NCI-H1105 treated with DMSO at 0.1 percent for 48 hours (cell line): ENCODE measurements at regions not wholly inside any gene's neighbourhood (a gene's known extent, or its start where the extent isn't known, plus 50 kb on each side); places are given as distances from the start of the nearest gene placed in this dataset.
A peak's percentile ranks its signal among the peaks of the same experiment; 100 is the strongest.

Experiments
- DNase-seq: peaks from one replicate; lab custom pipeline; 2025; lab: John Stamatoyannopoulos, UW

DNA sequence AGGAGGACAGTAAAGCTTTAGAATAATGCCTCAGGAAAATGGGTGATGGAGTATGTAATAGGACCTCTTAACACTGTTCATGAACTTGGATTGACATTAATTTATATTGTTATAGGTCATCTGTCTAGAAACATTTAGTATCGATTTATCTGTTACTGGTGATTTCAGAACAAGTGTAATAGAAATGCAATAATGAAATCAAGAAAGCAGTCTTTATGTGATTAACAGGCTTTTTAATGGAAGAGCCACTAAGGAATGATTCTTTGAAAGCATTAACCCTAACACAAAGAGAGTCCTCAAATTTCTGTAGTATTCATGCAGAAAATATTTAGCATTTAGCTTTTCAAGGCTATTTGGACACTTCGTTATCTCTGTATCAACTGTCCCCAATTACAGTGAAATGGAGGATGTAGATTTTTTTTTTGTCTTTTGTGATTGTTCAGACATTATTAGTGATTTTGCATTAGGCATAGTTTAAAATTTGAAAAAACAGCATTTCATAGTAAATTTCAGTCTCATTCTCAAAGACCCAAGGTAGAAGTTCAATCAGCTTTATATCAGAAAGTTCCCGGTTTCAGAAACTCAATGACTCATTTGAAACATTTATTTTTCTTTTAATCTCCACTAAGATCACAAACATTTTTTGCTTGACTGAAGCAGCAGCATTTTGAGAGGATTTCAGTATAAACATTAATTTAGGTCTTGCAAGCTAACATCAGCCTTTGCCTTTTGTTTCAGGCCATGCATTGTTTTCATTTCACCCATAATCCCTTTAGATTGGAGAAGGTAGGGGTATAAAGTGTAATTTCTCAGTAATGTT, 56.3 kb downstream of the AGTR2 start:
- DNase-seq: no peak

DNA sequence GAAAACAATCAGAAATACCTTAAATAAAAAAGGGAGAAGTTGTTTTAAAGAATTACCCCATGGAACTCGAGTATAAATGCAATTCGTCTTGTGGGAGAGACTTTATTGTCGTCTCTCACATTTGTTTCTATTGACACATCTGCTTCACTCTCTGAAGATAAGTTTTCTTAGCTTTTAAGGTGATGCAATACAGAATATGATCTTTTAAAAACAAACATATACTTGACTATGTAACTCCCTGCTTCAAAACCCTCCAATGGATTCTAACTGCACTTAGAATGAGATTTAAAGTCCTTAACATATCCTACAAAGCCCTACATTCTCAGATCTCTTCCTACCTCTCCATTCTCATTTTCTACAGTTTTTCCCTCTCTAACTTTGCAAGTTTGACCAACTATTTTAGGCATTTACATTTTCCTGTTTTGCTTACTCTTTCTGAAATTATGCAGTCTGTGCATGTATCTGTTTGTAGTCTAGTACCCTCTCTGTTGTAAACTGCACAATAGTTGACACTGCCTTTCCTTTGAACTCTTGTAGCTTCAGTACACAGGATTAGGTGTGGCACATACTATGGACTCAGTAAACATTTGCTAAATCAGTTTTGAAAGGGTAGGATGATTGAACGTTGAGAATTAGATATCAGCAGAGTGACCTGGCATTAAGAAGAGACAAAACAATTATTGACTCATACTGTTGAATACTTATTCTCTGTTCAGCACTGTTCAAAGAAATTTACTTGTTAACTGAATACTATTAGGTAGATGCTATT, 59.8 kb downstream of the AGTR2 start:
- no peak for DNase-seq

DNA sequence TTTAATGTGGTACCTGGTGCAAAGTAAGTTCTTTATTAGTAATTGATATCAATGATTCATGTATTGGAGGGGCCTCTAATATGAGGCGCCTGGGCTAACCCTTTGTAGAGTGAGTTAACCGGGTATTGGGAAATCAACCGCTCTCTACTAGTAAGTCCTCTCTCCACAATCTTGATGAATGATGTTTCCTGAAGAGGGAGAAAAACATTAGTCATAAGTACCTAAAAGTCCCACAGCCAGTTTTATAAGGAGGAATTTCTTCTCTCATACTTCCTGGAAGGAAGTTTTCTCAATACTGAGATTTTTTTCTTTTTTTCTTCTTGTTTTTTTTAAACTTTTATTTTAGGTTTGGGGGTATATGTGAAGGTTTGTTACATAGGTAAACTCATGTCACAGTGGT, 62.3 kb downstream of the AGTR2 start:
- no peak for DNase-seq

DNA sequence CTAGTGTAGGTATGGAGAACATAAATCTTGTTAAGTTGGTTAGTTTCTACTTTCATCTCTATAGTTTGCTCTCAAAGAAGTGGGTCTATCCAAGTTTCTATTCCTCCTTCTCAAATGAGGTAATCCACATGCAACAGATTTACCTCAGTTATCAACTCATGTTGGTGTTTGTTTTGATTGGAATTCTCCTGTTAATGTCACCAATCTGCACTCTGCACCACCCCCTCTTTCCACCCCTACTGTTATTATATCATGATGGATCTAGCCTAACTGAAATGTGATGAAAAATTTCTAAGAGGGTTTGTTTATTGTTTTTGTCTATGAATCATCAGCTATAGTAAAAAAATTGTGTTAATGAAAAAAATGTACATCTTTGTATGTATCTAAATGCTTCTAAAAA, 66.1 kb downstream of the AGTR2 start:
- DNase-seq: no peak

DNA sequence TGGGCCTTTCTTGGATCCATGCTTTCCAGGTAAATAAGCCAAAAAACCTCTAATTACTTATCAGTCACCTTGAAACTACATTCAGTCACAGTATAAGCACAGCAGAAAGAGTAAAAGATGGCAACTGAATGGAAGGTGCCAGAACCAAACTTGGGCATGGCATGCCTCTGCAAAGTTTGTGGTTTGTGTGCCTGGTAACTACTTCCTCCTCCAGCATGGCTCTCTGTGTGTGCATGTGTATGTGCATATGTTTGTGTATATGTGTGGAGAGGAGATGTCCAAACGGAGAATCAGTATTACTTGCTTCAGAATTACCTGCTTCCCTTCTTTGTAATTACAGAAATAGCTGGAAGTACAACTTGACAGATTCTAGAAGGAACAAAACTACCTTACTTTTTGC, 67.5 kb downstream of the AGTR2 start:
- DNase-seq: no peak

DNA sequence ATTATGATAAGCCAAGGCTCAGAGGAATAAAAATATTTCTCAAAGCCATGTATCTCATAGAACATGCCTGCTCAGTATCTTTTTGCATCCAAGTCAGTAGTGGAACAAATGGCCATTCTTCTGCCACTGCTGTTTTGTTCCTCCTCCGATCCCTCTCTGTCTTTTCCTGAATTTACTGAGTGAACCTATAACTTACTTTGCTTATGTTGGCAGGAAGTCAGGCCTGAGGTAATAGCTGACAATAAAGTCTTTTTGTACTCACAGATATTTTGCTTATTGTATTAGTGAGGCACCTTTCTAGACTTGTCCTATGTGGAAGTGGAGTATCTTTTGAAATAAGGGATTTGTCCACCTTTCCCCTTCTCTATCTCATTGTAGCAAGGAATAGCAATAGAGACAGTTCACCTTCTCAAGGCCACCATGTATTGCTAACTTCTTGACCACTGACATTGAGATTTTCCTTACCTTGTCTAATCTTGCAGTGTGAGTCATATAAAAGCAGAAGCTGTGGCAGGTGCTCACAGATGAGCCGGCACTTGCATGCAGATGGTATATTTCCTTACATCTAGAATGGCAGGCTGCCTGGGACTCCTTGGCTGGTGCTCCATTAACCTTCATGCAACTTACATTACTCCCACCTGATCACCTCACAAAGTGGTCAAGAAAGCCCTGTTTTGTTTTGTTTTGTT, 68.2 kb downstream of the AGTR2 start:
- no peak for DNase-seq

DNA sequence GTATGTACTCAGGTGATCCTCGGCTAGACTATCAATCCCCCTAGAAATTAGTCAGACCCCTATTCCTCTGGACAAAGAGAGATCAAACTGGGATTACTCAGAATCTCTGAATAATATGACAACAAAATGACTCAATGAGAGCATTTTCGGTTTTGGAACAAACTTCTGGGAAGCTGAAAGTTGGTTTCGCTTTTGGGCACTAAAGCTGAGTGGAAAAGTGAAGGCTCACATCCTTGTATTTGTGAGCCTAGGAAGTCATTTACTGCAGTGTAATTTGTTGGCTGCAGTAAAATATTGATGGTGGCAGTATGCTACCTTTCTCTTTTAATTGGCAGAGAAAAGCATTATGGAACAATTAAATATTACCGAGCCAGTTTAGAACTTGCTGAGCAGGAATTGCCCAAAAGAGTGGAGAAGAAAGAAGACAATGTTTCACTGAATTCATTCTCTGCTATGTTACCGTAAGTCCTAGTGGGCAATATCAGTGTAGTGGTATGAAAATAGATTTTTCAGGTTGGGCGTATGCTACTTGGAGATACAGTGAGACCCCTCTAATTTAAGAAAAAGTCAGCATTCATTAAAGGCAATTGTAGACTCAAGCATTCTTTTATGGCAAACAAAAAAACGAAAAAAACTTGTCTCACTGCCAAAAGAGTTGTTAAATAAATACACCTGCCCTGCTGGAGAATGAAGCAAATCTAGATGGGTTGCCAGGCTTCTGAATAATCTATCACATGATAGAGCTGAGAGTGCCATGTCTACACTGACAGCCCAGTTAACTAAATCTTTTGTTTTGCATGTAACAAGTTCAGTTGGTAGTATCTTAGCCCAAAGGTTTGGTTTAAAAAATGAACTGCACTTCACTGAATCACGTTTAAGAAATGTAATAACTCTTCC, 69.6 kb downstream of the AGTR2 start:
- peak; percentile 91 for DNase-seq

DNA sequence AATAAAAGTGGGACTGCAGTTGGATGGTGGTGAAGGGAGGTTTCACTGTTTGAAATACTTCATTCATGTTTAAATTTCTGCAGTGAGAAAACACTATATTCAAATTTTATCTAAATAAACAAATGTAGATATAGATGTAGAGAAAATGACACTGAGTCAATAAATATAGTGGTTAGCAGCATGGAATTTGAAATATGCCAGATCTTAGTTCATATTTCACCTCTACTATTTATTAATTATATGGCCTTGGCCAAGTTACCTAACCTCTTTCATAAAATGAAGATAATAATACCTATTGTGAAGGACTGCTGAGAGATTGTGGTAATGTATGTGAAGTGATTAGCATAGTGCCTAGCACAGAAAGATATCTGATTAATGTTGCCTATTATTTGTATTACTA, 70.5 kb downstream of the AGTR2 start:
- DNase-seq: no peak

DNA sequence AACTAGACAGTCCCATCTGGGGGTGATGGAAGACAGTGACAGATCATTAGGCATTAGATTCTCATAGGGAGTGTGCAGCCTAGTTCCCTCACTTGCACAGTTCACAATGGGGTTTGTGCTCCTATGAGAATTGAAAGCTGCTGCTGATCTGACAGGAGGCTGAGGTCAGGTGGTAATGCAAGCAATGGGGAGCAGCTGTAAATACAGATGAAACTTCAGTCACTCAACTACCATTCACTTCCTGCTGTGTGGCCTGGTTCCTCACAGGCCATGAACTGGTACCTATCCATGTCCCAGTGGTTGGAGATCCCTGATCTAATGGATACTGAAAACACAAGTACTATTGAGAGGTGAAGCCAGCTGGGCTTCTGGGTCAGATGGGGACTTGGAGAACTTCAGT, 72.5 kb downstream of the AGTR2 start:
- DNase-seq: no peak

DNA sequence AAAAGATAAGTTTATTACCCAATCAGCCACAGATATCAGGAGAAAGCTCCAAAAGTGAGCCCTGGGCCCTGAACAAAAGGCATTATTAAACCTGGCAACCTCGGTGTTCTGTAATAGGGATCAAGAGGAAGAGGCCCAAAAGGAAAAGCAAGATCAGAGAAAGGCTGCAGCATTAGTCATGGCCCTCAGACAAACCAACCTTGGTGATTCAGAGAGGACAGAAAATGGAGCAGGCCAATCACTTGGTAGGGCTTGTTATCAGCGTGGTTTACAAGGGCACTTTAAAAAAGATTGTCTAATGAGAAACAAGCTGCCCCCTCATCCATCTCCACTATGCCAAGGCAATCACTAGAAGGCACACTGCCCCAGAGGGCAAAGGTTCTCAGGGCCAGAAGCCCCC, 75.7 kb downstream of the AGTR2 start:
- no peak for DNase-seq

DNA sequence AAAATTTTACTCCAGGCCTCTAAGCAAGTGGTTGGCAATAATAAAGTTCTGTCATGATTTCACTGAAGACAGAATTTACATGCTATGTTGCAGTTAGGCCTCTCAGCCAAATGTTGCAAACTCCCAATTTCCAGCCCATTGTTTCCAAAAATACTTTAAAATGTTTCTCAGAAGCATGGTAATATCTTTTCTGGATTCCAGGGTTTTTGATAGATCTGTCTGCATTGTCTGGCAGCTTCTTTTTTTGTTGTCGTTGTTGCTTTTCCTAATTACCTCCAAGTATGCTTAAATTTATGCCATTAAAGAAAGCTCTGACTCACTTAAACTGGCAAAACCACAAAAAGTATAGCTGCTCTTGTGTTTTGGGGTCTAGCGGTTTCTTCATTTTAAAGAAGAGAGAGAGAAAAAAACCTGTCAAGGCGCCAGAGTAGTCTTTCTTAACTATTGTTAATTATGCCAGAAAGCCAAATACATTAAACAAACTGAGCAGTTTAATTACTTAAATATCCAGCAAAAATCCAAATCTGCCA, 97.0 kb downstream of the AGTR2 start:
- no peak for DNase-seq

DNA sequence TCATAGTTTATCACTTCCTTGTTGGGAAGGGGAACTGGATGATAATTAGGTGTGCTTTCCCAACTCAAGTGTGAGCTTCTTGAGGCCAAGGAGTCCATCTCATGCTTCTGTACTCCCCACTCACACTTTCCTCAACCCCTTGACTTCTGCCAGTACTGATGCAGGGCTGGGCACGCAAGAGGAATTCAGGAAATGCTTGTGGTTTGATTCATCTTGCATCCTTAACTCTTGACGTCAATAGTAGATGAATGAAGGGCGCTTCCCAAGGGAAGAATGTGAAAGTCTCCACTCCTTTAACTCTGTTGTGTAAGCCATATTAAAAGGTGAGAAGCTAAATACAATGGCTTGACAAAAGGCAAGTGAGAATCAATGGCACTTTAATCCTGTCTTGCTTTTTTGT, 101.8 kb downstream of the AGTR2 start:
- DNase-seq: no peak

DNA sequence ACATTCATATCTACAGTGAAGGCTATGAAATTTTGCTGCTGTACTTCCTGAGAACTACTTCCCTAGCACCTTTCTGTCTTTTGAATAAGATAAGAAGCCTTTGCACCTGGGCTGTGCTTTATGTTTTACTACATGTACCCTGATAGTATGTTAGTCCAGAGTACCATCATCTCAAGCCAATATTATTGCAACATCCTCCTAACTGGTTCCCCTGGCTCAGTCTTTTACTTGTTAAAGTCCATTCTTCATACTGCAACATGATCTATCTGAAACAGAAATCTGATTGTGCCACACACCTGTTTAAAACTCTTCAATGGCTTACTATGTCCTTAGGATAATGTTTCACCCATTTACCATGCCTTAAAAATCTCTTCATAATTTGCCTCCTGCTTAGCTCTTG, 102.3 kb downstream of the AGTR2 start:
- no peak for DNase-seq

DNA sequence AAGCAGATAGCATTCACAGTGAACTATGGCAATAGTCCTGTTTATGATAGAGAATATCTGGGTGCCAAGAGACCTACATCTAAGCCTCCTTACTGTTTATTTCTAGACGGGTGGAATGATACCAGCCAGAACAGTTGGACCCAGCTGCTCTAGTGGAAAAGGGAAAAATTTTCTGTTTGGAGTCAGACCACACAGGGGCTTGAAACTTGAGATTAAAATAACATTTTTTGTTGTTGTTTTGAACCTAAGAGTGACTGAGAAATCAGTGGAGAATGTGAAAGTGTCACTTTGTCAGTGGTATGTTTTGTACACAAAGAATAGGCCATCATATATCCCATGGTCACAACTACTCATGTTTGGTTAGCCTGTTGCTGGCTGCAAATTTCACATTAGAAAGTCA, 105.7 kb downstream of the AGTR2 start:
- DNase-seq: no peak

DNA sequence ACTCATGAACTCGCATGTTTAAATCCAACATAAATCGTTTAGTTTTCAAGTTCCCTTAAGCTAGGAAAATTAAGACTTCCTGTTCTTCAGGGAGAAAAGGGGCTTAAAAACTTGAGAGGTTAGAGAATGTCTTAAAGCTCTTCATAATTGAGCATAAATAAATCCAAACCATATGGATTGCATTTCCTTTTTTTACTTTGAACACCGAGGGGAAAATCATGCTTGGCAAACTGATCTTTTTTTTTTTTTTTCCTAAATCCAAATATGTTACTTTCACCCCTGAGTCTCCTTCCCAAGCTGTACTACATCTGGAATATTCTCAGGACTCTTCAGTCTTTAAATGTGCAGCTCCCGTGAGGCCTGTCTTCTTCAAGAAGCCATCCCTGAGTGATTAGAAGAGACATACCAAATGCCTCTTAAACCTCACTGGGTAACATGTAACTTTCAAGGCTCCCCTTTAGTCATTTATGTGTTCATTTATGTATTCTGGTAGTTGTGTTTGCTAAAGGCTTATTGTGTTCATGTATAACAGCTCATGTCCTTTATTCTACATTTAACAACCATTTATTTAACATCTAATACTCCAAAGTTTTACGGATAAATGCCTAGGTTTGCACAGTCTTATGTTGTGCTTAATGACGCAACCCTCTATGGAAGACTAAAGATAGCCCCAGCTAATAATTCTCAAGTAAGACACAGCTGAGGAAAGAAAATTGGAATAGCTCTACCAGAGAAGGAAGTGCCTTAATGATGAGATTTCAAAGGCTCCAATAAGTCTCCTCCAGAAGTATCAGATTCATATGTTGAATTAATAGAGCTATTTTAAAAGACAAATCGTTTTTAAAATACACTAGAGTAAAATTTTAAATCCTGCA, 107.0 kb downstream of the AGTR2 start:
- DNase-seq: no peak

DNA sequence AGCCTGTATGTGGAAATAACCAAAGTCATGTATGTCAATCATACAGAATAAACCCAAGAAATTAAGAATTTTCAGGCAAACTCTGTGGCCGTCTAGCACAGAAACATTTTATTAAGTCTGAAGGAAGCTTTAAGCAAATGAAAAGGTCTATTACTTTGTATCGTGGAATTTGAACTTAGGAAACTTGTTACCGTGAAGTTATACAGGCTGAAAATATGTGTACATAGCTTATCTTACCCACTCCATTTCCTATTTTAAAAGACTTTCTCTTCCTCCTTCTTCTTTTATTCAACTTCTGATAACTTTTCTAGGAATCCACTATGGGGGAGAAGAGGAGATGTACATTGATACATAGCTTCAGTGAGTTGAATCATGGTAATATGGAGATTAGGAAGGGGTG, 108.3 kb downstream of the AGTR2 start:
- DNase-seq: no peak

DNA sequence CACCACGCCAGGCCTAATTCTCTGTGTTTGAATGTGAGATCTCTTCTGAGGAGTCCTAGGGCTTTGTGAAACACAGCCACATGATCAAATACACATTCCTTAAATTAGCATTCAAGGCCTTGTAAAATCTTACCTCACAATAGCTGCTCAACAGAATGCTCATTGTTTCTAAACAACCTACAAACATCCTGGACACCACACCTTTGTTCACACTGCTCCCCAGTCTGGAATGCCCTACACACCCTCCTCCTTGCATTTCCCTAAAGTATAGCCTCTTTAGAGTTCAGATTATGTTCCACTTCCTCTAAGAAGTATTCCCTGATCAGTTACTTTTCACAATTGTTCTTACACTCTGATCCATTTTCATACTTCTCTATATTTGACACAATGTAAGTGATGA, 110.6 kb downstream of the AGTR2 start:
- no peak for DNase-seq

DNA sequence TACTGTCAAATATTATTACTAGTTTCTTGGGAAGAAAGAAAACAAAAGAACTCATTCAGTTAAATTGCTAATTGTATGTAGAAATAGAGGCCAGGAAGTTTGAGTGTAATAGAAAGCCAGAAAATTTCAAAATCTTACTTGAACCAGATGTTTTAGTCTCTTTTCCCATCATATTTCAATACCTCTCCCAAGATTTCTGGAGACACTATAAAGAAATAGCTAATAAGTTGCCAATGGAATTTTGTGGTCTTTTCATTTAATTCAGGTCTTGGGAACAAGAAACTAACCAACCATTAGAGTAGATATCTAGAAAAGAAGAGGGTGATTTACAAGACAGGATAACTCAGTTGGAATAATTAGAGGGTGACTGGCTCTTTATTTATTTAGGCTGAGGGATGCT, 112.2 kb downstream of the AGTR2 start:
- DNase-seq: no peak

DNA sequence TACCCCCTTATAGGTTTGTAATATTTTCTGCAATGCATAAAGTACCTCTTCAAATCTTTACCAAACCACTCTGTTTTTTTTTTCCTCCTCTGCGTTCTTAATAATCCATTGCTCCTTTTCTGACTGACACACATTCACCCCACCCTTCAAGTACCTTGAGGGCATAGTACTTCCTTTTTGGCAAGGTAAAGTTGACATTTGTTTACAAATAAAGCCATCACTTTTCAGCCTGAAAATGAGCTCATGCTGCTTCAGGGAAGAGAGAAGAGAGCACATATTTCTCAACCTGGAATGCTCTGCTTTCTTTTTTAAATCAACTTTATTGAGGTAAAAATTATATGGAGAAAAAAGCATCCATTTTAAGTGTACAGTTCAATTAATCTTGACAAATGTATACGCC, 113.9 kb downstream of the AGTR2 start:
- DNase-seq: no peak

DNA sequence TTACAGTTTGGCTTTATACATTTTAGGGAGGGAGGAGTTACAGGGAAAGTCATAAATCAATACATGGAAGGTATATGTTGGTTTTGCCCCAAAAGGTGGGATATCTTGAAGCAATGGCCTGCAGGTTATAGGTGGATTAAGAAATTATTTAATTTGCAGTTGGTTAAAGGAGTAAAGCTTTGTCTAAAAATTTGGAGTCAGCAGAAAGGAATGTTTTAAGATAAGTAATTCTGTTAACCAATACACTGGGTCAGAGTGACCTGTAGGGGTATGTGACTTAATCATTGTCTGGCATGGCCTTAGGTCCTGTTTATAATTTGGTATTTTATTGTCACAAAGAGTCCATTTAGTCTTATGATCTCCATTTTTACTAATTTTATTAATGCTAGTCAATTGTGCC, 115.0 kb downstream of the AGTR2 start:
- DNase-seq: no peak

DNA sequence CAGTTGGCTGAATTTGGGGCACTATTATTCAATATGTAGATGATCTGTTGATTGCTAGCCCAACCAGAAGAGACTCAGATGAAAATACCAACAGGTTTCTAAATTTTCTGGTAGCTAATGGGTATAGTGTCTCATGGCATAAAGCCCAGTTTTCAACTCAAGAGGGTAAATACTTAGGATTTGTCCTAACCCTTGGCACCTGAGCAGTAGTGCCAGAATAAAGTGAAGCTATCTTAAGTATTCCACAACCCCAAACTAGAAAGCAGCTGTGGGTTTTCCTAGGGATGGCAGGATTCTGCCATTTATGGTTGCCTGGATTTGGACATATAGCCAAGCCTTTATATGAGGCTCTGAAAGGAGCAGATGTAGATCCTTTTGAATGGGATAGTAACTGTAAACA, 119.0 kb downstream of the AGTR2 start:
- peak; percentile 22 for DNase-seq
